Stimulated activated CD4-positive, alpha-beta T cell treated with anti-CD3 and anti-CD28 coated beads, Interleukin-4, amount 100 ng/mL, for 48 hours (primary cell): ENCODE measurements at regions not wholly inside any gene's neighbourhood (a gene's known extent, or its start where the extent isn't known, plus 50 kb on each side); places are given as distances from the start of the nearest gene placed in this dataset.

Experiments
- DNase-seq, 2 donors: peaks; one replicate each; pipeline ENCODE4 v3.0.0-alpha.2; 2020; ENCODE audit warnings: low read depth in 2 of 2

DNA sequence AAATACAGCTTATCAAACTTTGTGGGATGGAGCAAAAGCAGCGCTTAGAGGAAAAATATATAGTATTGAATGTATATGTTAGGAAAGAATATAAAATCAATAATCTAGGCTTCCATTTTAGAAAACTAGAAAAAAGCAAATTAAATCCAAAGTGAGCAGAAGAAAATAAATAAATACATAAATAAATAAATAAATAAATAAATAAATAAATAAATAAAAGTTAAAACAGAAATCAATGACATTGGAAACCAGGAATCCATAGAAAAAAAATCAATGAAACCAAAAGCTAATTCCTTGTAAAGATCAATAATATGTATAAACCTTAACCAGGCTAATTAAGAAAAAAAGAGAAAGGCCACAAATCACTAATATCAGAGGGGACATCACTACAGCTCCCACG lies 141.8 kb upstream of the C1QTNF7 start:
- no peak for DNase-seq

GRCh38 chr4:15291122-15291521 lies 136.7 kb upstream of the C1QTNF7 start:
- no peak for DNase-seq

DNA sequence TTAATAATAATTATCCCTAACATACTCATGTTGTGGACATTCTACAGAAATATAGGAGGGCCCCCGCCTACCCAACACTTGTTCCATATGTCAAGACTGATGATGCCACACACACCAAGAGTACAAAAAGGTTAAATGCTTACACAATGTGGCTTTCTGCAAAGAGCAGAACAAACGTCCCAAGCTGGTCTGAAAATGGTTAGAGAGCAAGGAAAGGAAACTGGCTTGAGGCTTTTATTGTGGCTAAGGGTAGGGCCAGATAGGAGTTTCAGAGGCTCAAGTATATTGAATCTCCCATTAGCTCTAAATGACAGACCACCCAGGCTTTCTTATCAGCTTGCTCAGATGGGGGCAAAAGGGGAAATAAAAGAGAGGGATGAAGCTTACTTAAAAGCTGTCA lies 134.1 kb upstream of the C1QTNF7 start:
- no peak for DNase-seq

GRCh38 chr4:15294202-15294601 lies 133.6 kb upstream of the C1QTNF7 start:
- DNase-seq: no peak

GRCh38 chr4:15294832-15295231 lies 133.0 kb upstream of the C1QTNF7 start:
- DNase-seq: no peak

- no peak for DNase-seq
Observed at GRCh38 chr4:15295421-15296162, 132.2 kb upstream of the C1QTNF7 start.

GRCh38 chr4:15297344-15297743 lies 130.5 kb upstream of the C1QTNF7 start:
- DNase-seq: no peak

GRCh38 chr4:15299627-15300026 lies 128.2 kb upstream of the C1QTNF7 start:
- DNase-seq: no peak

DNA sequence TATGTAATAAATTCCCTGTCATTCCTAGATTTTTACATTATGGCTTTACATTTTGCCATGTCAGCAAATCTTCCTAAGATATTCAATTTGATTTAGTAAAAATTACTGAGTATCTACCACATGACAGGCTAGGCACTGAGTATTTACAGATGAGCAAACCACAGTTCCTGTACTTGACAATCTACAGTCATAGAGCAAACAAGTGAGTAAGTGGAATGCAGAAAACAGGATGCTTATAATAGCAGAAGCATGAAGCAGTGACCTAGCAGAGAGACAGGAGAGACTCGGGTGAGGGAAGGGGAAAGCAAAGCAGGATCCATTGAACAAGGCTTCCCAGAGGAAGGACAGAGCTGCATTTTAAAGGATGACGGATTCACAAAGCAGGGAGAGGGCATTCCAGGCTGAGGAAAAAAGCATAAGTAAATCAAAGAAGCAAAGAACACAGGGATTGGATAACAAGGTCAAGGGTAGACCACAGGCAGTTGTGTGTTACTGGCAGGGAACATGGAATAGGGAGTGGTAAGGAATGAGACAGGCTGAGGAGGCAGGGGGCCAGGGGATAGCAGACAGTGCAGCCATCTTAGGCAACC lies 124.7 kb upstream of the C1QTNF7 start:
- DNase-seq: no peak

GRCh38 chr4:15314974-15315373 lies 112.9 kb upstream of the C1QTNF7 start:
- DNase-seq: no peak

DNA sequence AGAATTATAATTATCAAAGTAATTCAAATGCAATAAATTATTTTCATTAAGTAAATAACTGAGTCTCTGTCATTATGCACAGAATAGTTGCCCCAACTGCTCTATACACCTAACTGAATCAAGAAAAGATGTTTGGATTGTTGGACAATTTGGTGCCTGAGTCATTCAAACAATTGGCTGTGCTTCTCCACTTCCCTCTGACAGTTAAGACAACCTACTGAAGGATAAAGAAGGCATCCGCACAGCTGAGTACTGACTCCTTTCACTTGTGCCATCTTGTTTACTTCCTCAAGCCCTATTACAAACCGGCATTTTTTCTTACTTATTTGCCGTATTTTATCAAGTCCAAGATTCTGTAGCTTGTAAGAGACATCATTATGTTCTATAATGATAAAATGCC lies 110.6 kb upstream of the C1QTNF7 start:
- no peak for DNase-seq

GRCh38 chr4:15318621-15319348 lies 109.0 kb upstream of the C1QTNF7 start:
- DNase-seq: no peak

- DNase-seq: no peak
Observed at GRCh38 chr4:15320121-15320678, 107.6 kb upstream of the C1QTNF7 start.

GRCh38 chr4:15322006-15322405 lies 105.8 kb upstream of the C1QTNF7 start:
- DNase-seq: no peak

GRCh38 chr4:15325987-15326386 lies 101.8 kb upstream of the C1QTNF7 start:
- no peak for DNase-seq

DNA sequence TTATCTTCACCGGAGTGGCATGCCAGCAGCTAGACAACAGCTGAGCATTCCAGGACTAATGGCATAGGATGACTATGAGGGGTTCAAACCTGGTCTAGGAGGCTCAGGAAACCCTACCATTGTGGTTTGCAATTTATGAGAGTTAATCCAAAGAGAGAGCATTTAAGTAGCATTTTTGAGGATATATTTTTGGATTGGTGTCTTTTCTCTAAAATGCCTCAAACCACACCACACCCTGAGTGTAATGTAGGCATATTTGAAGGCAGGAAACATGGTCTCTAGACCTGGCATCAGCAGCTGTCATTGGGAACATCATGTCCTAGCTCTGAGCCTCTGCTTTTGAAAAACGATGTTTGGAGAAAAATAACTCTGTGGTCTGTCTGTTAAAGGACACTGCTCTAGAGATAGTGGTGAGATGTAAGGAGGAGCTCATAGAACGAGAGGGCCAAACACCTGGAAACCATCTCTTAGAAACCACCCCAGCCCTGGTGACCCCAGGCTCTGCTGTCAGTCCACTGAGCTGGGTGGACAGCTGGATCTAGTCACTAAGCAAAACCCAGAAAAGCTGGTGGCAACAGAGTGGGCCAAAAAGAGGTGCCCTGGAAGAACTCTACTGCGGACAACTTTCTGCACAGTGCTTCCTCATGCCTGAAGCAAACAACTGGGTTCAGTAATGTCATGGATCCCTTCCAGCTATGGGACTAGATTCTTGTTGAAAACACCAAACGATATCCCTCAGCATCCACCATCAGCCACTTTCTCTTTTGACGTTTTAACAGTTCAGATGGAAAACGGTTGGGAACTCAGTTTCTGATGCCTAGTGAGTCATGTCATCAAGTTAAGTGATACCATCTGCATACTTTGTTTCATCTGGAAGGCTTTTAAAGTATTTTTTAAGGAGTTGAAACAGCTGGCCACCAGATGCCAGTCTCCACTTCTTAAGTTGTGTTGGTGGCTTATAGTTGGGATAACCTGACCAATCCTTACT lies 100.2 kb upstream of the C1QTNF7 start:
- DNase-seq: no peak

- no peak for DNase-seq
Observed at GRCh38 chr4:15331930-15332329, 95.9 kb upstream of the C1QTNF7 start.

DNA sequence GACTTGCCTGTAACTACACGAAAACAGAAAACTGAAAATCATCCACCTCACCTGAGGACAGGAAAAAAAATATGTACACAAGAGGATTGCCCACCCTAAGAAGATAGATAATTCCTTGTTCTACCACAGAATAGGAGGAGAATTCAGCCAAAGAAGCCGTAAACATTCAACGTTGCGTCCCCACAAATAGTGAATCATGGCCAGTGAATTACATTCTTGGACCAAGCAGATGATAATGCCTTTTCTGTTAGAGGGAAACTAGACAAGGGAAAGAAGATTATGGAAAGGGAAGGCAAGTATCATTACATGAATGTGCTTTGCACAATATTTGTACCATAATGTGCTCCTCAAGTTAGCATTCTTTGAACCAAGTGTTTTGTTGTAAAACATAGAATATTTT lies 95.5 kb upstream of the C1QTNF7 start:
- no peak for DNase-seq

- DNase-seq: no peak
Observed at GRCh38 chr4:15333692-15334633, 93.9 kb upstream of the C1QTNF7 start.

GRCh38 chr4:15336410-15337167 lies 91.2 kb upstream of the C1QTNF7 start:
- no peak for DNase-seq
